ENCODE measurements at regions not wholly inside any gene's neighbourhood (a gene's known extent, or its start where the extent isn't known, plus 50 kb on each side); places are given as distances from the start of the nearest gene placed in this dataset.

GRCh38 chr4:126572264-126572663 is 1060.5 kb upstream of the INTU start:
- TF ChIP-seq, protein P1, sequence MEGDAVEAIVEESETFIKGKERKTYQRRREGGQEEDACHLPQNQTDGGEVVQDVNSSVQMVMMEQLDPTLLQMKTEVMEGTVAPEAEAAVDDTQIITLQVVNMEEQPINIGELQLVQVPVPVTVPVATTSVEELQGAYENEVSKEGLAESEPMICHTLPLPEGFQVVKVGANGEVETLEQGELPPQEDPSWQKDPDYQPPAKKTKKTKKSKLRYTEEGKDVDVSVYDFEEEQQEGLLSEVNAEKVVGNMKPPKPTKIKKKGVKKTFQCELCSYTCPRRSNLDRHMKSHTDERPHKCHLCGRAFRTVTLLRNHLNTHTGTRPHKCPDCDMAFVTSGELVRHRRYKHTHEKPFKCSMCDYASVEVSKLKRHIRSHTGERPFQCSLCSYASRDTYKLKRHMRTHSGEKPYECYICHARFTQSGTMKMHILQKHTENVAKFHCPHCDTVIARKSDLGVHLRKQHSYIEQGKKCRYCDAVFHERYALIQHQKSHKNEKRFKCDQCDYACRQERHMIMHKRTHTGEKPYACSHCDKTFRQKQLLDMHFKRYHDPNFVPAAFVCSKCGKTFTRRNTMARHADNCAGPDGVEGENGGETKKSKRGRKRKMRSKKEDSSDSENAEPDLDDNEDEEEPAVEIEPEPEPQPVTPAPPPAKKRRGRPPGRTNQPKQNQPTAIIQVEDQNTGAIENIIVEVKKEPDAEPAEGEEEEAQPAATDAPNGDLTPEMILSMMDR (IDR thresholded peaks at IDR 0.05 in 8 of 11, conservative IDR thresholded peaks at IDR 0.05 in 3 of 11), result no peak
- TF ChIP-seq POLR2AphosphoS5 (IDR thresholded peaks at IDR 0.05), result no peak

Data from spleen (tissue), 7 donors.